HG02840 (cell line): ENCODE measurements at regions not wholly inside any gene's neighbourhood (a gene's known extent, or its start where the extent isn't known, plus 50 kb on each side); places are given as distances from the start of the nearest gene placed in this dataset.

ENCODE experiments used
- ATAC-seq: cut with Tn5 transposase; IDR thresholded peaks from one replicate; pipeline ENCODE4 v1.9.1; 2021; ENCODE audit warnings: mild to moderate bottlenecking, moderate library complexity, moderate number of reproducible peaks; ENCODE audit not compliant: unreplicated experiment, low FRiP score

DNA sequence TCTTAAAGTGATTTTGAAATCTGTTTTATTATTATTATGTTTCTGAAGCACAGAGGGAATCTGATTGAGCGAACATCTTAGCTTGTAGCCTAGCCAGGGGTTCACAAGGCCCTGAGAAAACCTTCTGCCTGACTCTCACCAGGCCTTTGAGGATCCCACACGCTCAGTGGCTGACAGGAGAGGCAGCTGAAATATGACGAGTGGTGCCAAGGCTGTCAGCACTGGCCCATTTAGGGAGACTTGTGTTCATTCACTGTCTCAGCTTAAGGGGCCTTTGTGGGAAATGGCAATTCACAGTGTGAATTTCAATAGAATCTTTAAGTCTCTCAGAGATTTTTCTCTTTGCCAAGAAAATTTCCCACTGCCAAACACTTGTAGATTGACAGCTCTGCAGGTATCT lies 770.9 kb downstream of the TUSC7 start:
- no peak for ATAC-seq

DNA sequence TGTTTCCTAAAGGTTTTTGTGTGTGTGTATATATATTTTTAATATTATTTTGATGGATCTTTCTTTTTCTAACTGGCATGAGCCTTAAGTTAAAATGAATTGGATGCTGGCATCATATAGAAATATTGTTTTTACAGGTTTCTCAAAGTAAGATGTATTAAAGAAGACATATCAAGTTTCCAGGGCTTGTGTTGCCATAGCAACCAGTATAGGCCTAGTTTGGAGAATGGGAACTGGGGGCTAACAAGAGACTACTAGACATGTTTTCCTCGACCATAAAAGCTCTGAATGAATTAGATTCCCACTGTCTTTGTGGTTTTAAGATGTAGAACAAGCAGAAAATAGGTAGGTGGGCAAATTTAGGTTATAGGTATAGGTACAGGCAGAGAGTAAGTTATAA lies 771.4 kb downstream of the TUSC7 start:
- ATAC-seq, result no peak

DNA sequence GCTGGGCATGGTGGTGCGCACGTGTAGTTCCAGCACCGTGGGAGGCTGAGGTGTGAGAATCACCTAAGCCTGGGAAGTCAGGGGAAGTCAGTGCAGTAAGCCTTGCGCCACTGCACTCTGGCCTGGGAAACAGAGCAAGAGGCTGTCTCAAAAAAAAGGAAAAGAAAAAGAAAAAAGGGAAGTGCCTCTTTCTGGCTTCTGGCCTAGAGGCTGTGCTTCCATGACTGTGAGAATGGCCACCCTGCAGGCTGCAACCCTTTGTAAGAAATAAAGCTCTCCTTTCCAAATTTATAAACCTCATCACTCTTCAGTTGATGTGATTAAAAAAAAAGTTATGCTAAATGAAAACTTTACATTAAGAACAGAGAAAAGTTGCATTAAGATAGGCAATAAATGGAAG lies 774.3 kb downstream of the TUSC7 start:
- no peak for ATAC-seq

GRCh38 chr3:117485841-117486240 lies 776.3 kb downstream of the TUSC7 start:
- ATAC-seq, result no peak

- peak; percentile 64 for ATAC-seq
Observed at GRCh38 chr3:117486719-117487716, 777.4 kb downstream of the TUSC7 start.

DNA sequence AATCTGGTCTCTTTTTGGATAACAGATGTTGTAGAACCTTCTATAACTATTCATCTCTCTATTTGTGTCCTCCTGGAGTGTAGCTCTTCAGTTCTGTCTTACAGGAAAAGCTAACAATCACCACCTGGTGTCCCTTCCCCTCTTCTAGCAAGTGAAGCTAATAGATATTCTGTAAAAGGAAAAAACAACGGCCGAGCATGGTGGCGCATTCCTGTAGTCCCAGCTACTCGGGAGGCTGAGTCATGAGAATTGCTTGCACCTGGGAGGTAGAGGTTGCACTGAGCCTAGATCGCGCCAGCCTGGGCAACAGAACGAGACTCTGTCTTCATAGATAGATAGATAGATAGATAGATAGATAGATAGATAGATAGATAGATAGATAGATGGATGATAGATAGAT lies 779.4 kb downstream of the TUSC7 start:
- no peak for ATAC-seq

- no peak for ATAC-seq
Observed at GRCh38 chr3:117489663-117490079, 780.1 kb downstream of the TUSC7 start.

DNA sequence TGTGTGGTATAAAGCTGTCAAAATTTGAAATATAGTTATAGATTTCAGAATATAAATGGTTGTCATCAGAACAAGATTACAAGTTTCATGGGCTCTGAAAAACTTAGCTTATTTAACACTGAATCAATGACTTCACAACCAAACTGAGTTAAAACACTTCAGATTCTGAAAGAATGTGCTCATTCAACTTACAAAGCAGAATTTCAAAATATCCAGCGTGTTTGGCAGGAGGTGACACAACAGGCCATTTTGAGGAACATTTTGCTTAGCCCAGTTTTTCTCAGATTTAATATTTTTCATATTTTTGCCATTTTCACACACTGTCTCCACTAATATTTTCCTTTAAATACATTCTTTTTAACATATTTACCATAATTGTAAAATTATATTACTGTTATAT lies 781.1 kb downstream of the TUSC7 start:
- no peak for ATAC-seq

- ATAC-seq, result no peak
Observed at GRCh38 chr3:117495620-117496019, 786.0 kb downstream of the TUSC7 start.

DNA sequence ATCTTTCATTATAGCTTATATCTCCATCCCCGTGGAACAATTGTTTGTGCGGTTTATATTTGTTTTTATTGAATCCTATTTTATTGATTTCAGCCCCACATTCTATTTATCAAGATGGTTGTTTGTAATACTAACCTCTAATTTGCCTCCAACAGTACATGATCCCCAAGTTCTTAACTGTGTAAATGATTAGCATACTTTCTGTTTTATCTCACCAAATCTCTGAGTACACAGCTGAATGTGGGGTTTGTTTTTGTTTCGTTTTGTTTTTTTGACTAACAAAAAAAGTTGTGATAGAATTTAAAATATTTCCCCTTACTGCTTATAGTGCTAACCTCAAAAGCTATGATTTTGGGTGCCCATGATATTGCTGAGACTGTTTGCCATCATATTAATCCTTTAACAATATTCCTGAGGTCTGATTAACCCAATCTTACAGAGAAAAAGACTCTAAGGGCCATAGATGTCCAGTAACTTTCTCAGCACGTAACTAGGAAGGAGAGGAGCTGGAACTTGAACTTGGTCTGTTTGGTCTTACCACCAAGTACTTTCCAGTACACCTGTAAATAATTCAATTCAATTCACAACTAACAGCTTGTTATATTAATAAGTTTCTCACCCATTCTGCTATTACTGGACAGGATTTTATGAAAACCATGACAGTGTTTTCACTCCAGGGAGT lies 789.8 kb downstream of the TUSC7 start:
- ATAC-seq, result no peak

DNA sequence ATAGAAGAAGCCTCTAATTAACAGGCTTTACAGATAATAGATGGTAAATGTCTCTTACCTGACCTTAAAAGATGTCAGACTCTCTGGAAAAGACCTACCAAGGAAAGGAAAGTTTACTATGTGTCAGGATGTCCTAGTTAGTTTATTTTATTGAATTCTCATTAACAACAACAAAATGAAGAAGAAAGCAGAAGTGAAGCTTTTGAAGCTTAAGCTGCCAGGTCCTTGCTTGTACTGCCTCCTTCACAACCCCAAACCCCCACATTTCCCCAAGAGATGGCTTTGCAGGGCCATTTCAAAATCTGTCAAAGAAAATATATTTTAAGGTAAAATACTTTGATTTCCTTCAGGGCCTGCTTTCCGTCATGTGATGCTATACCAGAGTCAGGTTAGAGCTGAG lies 798.4 kb downstream of the TUSC7 start:
- ATAC-seq, result no peak

DNA sequence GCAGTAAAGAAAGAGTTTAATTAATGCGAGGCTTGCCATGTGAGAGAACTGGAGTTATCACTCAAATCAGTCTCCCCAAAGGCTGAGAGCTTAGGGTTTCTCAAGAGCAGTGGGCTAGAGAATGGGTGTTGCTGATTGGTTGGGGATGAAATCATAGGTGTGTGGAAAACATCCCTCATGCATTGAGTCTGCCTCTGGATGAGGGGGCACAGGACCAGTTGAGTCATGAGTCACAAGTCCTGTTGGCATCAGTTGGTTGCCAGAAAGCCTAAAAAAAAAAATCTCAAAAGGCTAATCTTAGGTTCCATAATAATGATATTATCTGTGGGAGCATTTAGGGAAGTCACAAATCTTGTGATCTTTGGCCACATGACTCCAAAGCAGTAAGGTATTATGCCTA lies 800.3 kb downstream of the TUSC7 start:
- ATAC-seq, result no peak

GRCh38 chr3:117510396-117510795 lies 800.8 kb downstream of the TUSC7 start:
- no peak for ATAC-seq

GRCh38 chr3:117512975-117513374 lies 803.4 kb downstream of the TUSC7 start:
- ATAC-seq, result no peak

DNA sequence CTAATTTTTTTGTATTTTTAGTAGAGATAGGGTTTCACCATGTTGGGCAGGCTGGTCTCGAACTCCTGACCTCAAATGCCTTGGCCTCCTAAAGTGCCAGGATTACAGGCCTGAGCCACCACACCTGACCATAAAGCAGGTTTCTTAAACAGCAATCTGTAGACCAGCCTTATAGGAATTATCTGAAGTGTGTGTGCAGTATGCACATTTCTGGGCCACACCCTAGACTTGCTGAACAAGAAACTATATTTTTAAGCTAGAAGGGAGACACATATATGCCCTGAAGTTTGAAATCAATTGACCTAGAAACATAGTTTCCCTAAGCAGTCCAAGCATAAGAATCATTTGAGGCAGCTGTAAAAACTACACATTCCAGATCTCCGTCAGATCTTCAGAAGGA lies 805.7 kb downstream of the TUSC7 start:
- no peak for ATAC-seq

GRCh38 chr3:117518364-117518763 lies 808.8 kb downstream of the TUSC7 start:
- no peak for ATAC-seq

GRCh38 chr3:117519776-117520175 lies 810.2 kb downstream of the TUSC7 start:
- no peak for ATAC-seq

DNA sequence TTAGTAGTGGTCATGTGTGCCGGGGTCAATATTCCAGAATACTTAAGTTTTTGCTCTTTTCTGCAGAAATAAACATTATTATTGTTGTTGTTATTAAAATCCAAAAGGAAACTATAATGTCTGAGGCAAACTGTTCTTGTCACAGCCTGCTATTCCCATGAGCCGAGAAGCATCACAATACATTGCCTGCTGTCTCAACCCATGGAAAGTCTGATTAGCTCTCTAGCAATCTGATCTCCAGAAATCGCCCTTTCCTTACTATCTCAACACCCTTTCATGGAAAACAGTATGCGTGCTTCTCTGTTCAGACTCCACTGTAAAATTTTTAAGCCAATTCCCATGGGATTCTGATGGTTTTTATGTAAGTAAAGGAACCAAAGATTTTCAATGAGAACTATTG lies 811.0 kb downstream of the TUSC7 start:
- ATAC-seq, result no peak

DNA sequence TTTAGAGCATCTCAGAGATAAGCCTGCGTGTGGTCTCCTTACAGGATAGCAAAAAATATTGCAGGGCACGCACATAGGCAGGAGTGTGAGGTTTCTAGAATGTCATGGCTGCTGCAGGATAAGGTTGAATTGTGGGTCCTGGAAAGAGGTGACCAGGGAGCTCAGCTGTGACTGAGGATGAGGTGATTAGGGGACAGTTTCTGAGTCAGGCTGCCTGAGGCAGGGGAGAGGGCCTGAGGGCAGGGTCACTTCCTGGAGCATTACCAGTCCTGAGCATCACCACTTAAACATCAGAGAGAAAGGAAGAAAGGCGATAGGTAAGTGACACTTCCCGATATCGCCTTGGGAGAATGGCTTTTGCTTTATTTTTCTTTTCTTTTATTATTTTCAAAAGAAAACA lies 813.8 kb downstream of the TUSC7 start:
- no peak for ATAC-seq

- ATAC-seq, result no peak
Observed at GRCh38 chr3:117524890-117525289, 815.3 kb downstream of the TUSC7 start.

DNA sequence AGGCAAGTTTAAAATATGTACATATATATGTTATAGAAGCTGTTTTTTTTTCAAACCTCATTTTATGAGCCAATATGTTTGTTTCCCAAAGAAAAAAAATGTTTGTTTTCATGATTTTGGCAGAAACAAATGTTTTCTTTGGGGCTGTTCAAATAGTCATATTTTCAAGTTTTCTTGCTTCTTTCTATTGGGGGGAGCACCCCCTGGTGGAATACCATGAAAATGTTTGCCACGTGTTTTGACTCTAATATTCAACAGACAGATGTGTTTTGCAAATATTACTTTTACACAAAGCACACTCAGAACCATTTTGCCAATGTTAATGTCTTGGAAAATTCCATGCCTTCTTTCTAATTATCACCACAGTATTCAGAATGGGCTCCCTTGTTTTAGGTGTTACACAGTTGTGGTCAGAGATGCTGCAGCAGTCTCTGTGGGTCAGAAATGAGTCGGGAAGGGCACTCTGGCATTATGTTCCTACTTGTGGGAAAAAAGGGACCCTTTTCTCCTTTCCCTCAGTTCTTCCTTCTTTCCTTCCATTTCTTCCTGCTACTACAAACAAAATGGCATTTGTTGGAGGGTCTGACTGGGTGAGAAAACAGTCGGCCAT lies 817.0 kb downstream of the TUSC7 start:
- ATAC-seq, result no peak
